ENCODE measurements at regions not wholly inside any gene's neighbourhood (a gene's known extent, or its start where the extent isn't known, plus 50 kb on each side); places are given as distances from the start of the nearest gene placed in this dataset.
A peak's percentile ranks its signal among the peaks of the same experiment; 100 is the strongest.
"Not testable (repeated sequence)": the region's sequence is repeated elsewhere in the genome, so short reads cannot be mapped to it uniquely, and the experiment has no call there.

- no peak for DNase-seq
These were observed 164.4 kb upstream of the RORA start for GRCh38 chr15:61393524-61393923.

- no peak for DNase-seq
These were observed 161.0 kb upstream of the RORA start for GRCh38 chr15:61390138-61390537.

GRCh38 chr15:61389334-61390028, 160.4 kb upstream of the RORA start:
- no peak for DNase-seq

- no peak for DNase-seq
These were observed 158.6 kb upstream of the RORA start for GRCh38 chr15:61387675-61388074.

- no peak for DNase-seq
These were observed 154.3 kb upstream of the RORA start for GRCh38 chr15:61383421-61383820.

GRCh38 chr15:61382927-61383326, 153.8 kb upstream of the RORA start:
- no peak for DNase-seq

- no peak for DNase-seq
These were observed 152.4 kb upstream of the RORA start for GRCh38 chr15:61381501-61381900.

GRCh38 chr15:61380270-61380669, 151.2 kb upstream of the RORA start:
- DNase-seq = no peak

- DNase-seq = no peak
These were observed 149.9 kb upstream of the RORA start for GRCh38 chr15:61379005-61379404.

GRCh38 chr15:61376961-61377360, 147.9 kb upstream of the RORA start:
- no peak for DNase-seq

- no peak for DNase-seq
These were observed 147.4 kb upstream of the RORA start for GRCh38 chr15:61376516-61376915.

GRCh38 chr15:61374848-61375247, 145.7 kb upstream of the RORA start:
- no peak for DNase-seq

- DNase-seq = no peak
These were observed 138.9 kb upstream of the RORA start for GRCh38 chr15:61367953-61368352.

GRCh38 chr15:61364871-61365270, 135.8 kb upstream of the RORA start:
- DNase-seq = no peak

GRCh38 chr15:61362912-61363311, 133.8 kb upstream of the RORA start:
- not testable (repeated sequence) for DNase-seq

GRCh38 chr15:61344293-61344692, 115.2 kb upstream of the RORA start:
- DNase-seq = no peak

- DNase-seq = no peak
These were observed 113.3 kb upstream of the RORA start for GRCh38 chr15:61342390-61342789.

GRCh38 chr15:61339516-61339915, 110.4 kb upstream of the RORA start:
- no peak for DNase-seq

- no peak for DNase-seq
These were observed 108.4 kb upstream of the RORA start for GRCh38 chr15:61337541-61337940.

- DNase-seq = no peak
These were observed 107.0 kb upstream of the RORA start for GRCh38 chr15:61336026-61336638.

GRCh38 chr15:61334714-61335113, 105.6 kb upstream of the RORA start:
- not testable (repeated sequence) for DNase-seq

- no peak for DNase-seq
These were observed 101.9 kb upstream of the RORA start for GRCh38 chr15:61331019-61331418.

- peak in 1 of 5 donors; percentile 9 for DNase-seq
These were observed 98.0 kb upstream of the RORA start for GRCh38 chr15:61327019-61327631.

- no peak for DNase-seq
These were observed 90.8 kb upstream of the RORA start for GRCh38 chr15:61319892-61320291.
